Dendritic cell treated with granulocyte-macrophage colony-stimulating factor and Interleukin-4, amounts not matched to agents 40 ng/mL and 50 ng/mL, for 4 days (primary cell): ENCODE measurements at regions not wholly inside any gene's neighbourhood (a gene's known extent, or its start where the extent isn't known, plus 50 kb on each side); places are given as distances from the start of the nearest gene placed in this dataset.

Experiments
- H3K27ac Mint-ChIP-seq: one replicate; pipeline ENCODE4 v1.8.0; 2022; ENCODE audit warnings: mild to moderate bottlenecking, mixed read lengths
- H3K27me3 Mint-ChIP-seq: one replicate; pipeline ENCODE4 v1.8.0; 2022; ENCODE audit warnings: mild to moderate bottlenecking, mixed read lengths
- H3K36me3 Mint-ChIP-seq: one replicate; pipeline ENCODE4 v1.8.0; 2022; ENCODE audit warnings: low read depth, mixed read lengths
- H3K4me1 Mint-ChIP-seq: one replicate; pipeline ENCODE4 v1.8.0; 2022; ENCODE audit warnings: low read depth, mixed read lengths
- H3K4me3 Mint-ChIP-seq: one replicate; pipeline ENCODE4 v1.8.0; 2022; ENCODE audit warnings: mild to moderate bottlenecking, moderate library complexity, mixed read lengths
- H3K9me3 Mint-ChIP-seq: one replicate; pipeline ENCODE4 v1.8.0; 2022; ENCODE audit warnings: mixed read lengths
- intact Hi-C: fragments of 100-400 bp; cut with micrococcal nuclease; formaldehyde crosslinking; loops from one replicate; pipeline ENCODE4 v1.15.0; 2022

DNA sequence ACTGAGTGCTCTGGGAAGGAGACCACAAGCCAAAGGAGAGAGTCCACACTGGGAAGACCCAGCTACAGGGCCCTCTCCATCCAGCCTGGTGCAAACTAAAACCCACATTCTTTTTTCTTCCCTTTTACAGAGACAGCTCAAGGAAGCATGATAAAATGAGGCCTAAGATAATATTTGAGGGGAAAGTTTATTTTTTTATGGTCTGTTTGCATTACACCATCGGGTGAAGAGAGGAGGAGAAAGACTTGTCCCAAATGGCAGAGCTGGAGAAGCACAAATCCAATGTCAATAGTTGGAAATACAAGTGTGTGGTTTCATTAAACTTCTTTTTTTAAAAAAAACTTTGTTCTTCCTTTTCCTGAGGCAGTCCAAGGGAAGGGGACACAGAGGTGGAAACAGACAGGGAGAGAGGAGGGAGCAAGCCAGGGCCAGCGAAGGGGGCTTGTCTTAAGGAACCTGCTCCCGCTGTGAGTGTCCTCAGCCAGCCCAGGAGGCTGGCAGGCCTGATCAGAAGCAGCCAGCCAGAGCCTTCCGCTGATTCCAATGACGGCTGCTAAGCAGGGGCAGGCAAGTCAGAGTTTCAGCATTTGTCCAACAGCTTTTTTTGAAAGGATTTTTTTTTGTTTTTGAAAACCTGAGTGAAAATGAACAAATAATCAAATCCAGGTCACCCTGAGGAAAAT, 203.8 kb upstream of the SIX2 start:
- Mint-ChIP-seq H3K4me3 (no peak overlapping the region), H3K27ac (no peak overlapping the region), H3K4me1 (no peaks in the 10 kb centered on the region), H3K36me3 (no peaks in the 10 kb centered on the region), H3K9me3 (no peaks in the 10 kb centered on the region), H3K27me3 (peaks cover 8% of the 10 kb centered on the region)
- intact Hi-C loops: no loop called here

DNA sequence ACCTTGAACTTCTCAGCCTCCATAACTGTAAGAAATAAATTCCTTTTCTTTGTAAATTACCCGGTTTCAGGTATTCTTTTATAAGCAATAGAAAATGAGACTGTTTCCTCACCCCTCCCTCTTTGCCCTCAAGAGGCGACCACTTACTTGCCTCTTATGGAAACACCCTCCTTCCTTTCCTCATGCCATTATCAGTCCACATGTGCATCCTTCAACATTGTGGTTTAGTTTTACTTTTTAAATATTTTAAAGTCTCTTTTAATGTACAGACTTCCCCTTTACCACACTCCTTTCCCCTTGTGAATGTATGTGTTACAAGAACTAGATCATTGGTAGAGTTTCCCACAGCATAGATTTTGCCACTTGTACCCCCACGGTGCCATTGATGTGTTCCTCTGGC, 202.4 kb upstream of the SIX2 start:
- Mint-ChIP-seq H3K9me3 (no peaks in the 10 kb centered on the region), H3K36me3 (no peaks in the 10 kb centered on the region), H3K27me3 (peaks cover 5% of the 10 kb centered on the region), H3K27ac (no peak overlapping the region), H3K4me1 (peaks cover 4% of the 10 kb centered on the region), H3K4me3 (no peak overlapping the region)
- intact Hi-C loops: no loop called here

DNA sequence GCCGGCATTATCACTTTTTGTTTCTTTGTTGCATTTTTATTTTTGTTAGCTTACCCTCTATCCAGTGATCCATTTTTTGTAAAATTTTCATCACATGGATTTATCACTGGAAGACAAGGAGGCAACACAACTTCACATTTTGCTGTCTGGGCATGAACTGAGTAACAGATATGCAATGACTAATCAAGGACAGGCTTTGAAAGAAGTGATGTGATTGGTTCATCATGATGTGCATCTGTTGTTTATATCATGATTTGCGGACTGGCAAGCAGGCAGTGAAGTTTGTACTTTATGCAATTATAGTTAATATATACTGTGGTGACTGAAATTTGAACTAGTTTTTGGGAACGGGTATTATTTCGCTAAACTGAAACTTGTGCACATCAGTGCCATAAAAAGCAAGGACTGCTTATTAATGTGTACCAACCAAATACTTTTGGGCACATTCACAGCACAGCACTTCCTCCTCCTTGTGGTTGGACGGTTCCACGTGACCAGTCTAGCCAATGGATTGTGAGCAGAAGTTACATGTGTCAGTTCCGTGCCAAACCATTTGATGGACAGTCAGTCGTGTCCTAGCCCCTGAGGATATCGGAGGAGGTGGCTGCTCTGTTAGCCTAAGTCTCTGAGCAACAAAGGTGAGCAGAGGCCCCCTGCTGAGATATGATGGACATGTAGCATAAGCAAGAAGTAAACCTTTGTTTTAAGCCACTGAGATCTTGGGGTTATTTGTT, 201.4 kb upstream of the SIX2 start:
- H3K36me3 Mint-ChIP-seq: no peaks in the 10 kb centered on the region
- peaks cover 5% of the 10 kb centered on the region for H3K27me3 Mint-ChIP-seq
- no peak overlapping the region for H3K4me3 Mint-ChIP-seq
- H3K27ac Mint-ChIP-seq: no peak overlapping the region
- intact Hi-C loops: no loop called here
- no peaks in the 10 kb centered on the region for H3K9me3 Mint-ChIP-seq
- peaks cover 6% of the 10 kb centered on the region for H3K4me1 Mint-ChIP-seq

DNA sequence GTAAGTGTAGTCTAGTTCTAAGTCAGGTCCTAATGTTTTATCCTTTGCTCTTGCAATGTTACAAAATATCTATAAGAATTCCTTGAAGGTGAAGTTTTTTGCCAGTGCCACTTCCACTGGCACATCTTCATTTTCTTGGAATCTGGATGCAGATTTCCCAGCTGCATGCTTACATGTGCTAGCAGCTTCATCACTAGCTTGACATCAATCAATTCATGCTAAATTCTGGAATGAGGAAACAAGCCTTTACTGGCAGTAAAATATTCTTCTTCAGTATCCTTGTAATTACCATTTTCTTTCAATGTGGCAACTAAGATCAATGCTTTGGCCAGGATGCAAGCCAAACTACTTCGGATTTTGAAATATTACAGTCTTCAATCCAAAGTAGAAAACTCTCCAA, 200.6 kb upstream of the SIX2 start:
- Mint-ChIP-seq H3K4me3 (no peak overlapping the region), H3K27me3 (peaks cover 5% of the 10 kb centered on the region), H3K36me3 (no peaks in the 10 kb centered on the region), H3K27ac (no peak overlapping the region), H3K4me1 (peaks cover 6% of the 10 kb centered on the region), H3K9me3 (no peaks in the 10 kb centered on the region)
- intact Hi-C loops: no loop called here

DNA sequence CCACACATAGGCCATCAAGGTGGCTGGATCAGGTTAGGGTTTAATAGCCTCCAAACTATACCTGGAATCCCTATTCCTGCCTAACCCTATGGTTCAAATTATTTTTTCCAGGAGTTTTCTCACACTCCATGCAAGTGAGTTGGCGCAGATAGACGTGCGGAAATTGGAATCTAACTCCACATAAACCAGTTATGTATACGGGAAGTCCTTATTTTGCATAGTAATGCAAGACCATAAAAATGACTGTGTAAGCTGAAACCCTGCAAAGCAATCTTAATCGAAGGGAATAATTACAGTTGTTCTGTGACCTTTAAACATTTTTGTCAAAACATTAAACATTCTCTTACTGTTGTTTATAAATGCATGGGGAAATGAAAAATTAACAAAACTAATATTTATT, 200.1 kb upstream of the SIX2 start:
- H3K36me3 Mint-ChIP-seq: no peaks in the 10 kb centered on the region
- H3K27me3 Mint-ChIP-seq: peaks cover 2% of the 10 kb centered on the region
- H3K27ac Mint-ChIP-seq: no peak overlapping the region
- H3K4me3 Mint-ChIP-seq: no peak overlapping the region
- H3K9me3 Mint-ChIP-seq: no peaks in the 10 kb centered on the region
- intact Hi-C loops: no loop called here
- peaks cover 6% of the 10 kb centered on the region for H3K4me1 Mint-ChIP-seq

DNA sequence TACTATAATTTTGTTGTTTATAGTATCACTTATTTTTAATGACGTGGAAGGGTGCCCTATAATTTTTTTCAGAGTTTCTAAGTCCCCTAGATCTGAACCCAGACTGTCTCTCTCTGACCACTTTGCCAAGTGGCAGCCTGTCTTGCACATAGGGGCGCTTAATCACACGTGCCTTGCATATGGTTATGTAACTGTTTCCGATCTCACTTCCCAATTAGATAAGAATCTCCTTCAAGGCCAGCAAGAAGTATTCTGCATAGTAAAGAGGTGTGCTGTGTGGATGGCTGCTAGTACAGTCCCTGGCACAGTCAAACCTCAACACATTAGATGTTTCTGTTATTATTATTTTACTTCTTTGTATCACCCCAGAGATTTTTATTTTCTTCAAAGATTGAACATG, 197.8 kb upstream of the SIX2 start:
- Mint-ChIP-seq H3K27me3 (peaks cover 3% of the 10 kb centered on the region), H3K9me3 (peaks cover 12% of the 10 kb centered on the region)
- intact Hi-C loops: no loop called here

DNA sequence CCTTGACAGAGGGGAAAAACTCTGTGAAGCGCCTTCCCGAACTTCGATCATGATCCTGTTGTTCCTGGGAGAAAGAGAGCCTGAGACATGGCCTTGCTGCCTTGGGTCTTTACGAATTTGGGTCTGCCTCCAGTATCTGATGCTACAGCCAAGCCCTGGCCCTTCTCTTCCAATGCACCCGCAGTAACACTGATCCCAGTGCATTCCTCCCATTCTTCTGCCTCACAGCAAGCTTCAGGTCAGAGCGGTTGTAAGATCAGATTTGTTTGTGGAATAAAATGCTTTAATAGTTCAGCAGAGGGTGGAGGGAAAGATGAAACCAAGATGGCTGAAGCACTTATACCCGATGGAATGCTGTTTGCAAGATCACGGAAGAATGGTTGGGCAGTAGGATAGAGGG, 196.7 kb upstream of the SIX2 start:
- H3K9me3 Mint-ChIP-seq: peaks cover 23% of the 10 kb centered on the region
- H3K4me3 Mint-ChIP-seq: no peak overlapping the region
- peaks cover 4% of the 10 kb centered on the region for H3K27me3 Mint-ChIP-seq
- no peaks in the 10 kb centered on the region for H3K36me3 Mint-ChIP-seq
- intact Hi-C loops: no loop called here
- peaks cover 6% of the 10 kb centered on the region for H3K4me1 Mint-ChIP-seq
- H3K27ac Mint-ChIP-seq: no peak overlapping the region

More for the DNA sequence above, 197.8 kb upstream of the SIX2 start:
- peaks cover 6% of the 10 kb centered on the region for H3K4me1 Mint-ChIP-seq
- no peaks in the 10 kb centered on the region for H3K36me3 Mint-ChIP-seq
- H3K27ac Mint-ChIP-seq: no peak overlapping the region
- no peak overlapping the region for H3K4me3 Mint-ChIP-seq

DNA sequence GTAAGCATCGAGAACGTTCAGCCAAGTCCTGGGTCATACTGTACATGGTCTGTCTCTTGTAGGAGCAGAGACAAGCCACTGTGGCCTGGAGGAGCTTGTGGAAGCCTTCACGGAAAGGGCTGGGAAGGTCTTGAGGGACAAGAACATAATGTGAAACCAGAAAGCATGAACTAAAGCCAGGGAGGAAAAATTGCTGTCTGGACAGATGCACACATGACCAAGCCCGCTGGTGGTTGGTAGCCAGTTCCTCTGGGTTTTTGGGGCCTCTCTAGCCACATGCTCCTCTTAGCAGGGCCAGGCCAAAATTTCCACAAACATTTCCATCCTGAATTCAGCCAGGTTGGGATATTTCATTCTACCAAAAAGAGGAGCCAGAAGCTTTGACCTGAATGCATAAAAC, 196.2 kb upstream of the SIX2 start:
- Mint-ChIP-seq H3K27ac (no peak overlapping the region), H3K4me3 (no peak overlapping the region), H3K36me3 (no peaks in the 10 kb centered on the region), H3K27me3 (peaks cover 4% of the 10 kb centered on the region), H3K4me1 (peaks cover 6% of the 10 kb centered on the region), H3K9me3 (peaks cover 23% of the 10 kb centered on the region)
- intact Hi-C loops: no loop called here

DNA sequence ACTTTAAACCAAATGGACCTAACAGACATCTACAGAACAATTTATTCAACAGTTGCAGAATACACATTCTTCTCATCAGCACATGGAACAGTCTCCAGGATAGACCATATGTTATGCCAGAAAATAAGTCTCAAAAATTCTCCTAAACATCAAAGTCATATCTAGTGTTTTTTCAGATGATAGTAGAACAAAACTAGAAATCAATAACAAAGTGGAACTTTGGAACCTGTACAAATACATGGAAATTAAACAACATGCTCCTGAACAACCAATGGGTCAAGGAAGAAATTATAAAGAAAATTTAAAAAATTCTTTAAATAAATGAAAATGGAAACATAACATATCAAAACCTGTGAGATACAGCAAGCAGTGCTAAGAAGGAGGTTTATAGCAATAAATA, 194.1 kb upstream of the SIX2 start:
- H3K4me3 Mint-ChIP-seq: no peak overlapping the region
- peaks cover 23% of the 10 kb centered on the region for H3K9me3 Mint-ChIP-seq
- intact Hi-C loops: no loop called here
- no peaks in the 10 kb centered on the region for H3K36me3 Mint-ChIP-seq
- H3K27me3 Mint-ChIP-seq: peaks cover 4% of the 10 kb centered on the region
- H3K4me1 Mint-ChIP-seq: peaks cover 6% of the 10 kb centered on the region
- no peak overlapping the region for H3K27ac Mint-ChIP-seq

DNA sequence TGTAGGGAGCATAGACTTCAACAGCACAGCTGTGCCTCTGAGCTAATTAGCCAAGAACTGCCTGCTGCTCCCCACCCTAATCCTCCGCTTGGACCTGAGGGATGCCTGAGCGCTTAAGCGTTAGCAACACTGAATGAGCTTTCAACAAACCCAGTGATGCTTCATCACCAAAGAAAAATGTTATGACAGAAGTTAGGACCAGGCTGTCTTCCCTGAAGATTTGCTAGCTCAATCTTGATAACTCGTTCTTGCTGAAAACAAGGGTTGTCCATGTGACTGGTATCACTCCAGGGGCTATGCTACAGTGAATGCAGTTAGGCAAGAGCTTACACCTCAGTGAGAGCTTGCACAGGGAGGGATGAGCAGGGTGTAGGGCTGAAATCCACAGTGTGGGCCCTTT, 190.7 kb upstream of the SIX2 start:
- H3K4me3 Mint-ChIP-seq: no peak overlapping the region
- H3K27me3 Mint-ChIP-seq: peaks cover 11% of the 10 kb centered on the region
- intact Hi-C loops: no loop called here
- H3K36me3 Mint-ChIP-seq: no peaks in the 10 kb centered on the region
- peaks cover 23% of the 10 kb centered on the region for H3K9me3 Mint-ChIP-seq
- no peak overlapping the region for H3K27ac Mint-ChIP-seq
- H3K4me1 Mint-ChIP-seq: no peaks in the 10 kb centered on the region

DNA sequence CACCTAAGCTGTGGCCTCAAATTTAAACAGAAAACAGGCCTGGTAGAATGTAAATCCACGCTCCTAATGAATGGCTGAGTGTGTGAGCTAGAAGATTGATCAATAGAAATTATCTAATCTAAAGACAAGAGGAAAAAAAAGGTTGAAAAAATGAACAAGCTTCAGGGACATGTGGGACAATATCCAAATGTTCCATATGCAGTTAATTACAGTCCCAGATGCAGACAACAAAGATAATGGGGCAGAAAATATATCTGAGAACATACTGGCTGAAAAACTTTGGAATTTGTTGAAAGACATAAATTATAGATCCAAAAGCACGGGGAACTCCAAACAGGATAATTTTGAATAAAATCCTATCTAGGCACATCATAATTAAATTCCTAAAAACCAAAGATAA, 186.7 kb upstream of the SIX2 start:
- intact Hi-C loops: no loop called here
- no peaks in the 10 kb centered on the region for H3K36me3 Mint-ChIP-seq
- no peak overlapping the region for H3K4me3 Mint-ChIP-seq
- no peaks in the 10 kb centered on the region for H3K4me1 Mint-ChIP-seq
- H3K9me3 Mint-ChIP-seq: no peaks in the 10 kb centered on the region
- peaks cover 14% of the 10 kb centered on the region for H3K27me3 Mint-ChIP-seq
- H3K27ac Mint-ChIP-seq: no peak overlapping the region

DNA sequence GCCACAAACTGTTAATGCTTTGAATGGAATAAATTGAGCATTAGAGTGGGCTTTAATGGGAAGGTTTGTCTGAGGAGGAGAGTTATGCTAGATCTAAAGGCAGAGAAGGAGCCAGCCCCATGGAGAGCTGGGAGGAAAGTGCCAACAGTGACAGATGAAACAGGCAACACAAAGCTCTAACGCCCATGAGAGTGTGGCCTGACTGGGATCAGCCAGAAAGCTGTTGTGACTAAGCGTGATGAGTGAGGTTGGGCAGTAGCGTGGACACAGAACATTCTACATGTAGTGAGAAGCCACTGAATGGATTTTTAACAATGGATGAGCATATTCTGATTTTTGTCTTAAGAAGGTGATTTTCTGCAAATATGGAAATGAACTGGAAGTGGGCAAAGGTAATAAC, 185.3 kb upstream of the SIX2 start:
- Mint-ChIP-seq H3K4me1 (no peaks in the 10 kb centered on the region), H3K27ac (no peak overlapping the region), H3K9me3 (no peaks in the 10 kb centered on the region), H3K27me3 (peaks cover 14% of the 10 kb centered on the region), H3K36me3 (no peaks in the 10 kb centered on the region), H3K4me3 (no peak overlapping the region)
- intact Hi-C loops: no loop called here

DNA sequence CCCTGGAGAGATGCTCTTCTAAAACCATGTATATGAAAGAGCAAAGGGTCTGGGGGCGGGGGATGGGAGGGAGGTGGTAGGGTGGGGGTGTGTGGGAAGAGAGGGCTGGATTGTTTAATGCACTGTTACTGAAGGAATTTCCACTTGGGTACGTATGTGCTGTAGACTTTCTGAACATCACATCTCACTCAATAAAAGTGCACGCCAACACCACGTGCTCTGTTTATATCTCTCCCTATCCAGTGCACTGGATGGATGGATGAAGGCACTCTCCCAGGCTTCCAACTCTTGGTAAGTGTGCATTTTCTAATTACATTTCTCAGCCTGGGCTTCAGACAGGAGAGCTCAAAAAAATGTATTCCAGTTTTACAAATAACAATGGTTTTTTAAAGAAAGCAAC, 184.3 kb upstream of the SIX2 start:
- Mint-ChIP-seq H3K27ac (no peak overlapping the region), H3K4me3 (no peak overlapping the region), H3K4me1 (no peaks in the 10 kb centered on the region), H3K27me3 (peaks cover 19% of the 10 kb centered on the region), H3K36me3 (no peaks in the 10 kb centered on the region), H3K9me3 (no peaks in the 10 kb centered on the region)
- intact Hi-C loops: no loop called here

DNA sequence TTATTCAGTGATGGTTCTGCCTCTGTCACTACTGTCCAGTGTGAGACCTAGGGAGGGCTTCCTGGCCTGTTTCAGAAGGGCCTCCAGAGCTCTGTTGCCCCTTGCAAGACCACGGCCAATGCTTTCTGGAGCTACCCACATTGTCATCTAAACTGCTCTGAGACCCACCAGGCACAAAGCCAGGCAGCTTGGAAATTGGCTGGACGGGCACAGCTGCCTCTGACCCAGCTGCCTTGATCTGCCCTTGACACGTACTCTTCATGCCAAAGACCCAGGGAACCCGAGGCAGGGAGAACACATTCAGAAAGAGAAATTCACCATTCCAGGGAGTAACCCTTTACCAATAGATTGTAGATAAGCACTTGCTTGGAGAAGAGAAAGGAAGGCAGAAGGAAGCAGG, 183.7 kb upstream of the SIX2 start:
- H3K9me3 Mint-ChIP-seq: no peaks in the 10 kb centered on the region
- intact Hi-C loops: no loop called here
- H3K27ac Mint-ChIP-seq: no peak overlapping the region
- H3K36me3 Mint-ChIP-seq: no peaks in the 10 kb centered on the region
- peaks cover 24% of the 10 kb centered on the region for H3K27me3 Mint-ChIP-seq
- H3K4me1 Mint-ChIP-seq: no peaks in the 10 kb centered on the region
- no peak overlapping the region for H3K4me3 Mint-ChIP-seq

DNA sequence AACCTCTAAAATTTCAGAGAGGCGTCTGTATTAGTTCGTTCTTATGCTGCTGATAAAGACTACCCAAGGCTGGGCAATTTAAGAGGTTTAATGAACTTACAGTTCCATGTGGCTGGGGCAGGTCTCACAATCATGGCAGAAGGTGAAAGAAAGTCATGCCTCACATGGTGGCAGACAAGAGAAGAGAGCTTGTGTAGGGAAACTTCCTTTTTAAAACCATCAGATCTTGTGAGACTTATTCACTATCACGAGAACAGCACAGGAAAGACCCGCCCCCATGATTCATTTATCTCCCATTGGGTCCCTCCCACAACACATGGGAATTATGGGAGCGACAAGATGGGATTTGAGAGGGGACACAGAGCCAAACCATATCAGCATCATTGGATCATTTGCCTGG, 183.2 kb upstream of the SIX2 start:
- H3K9me3 Mint-ChIP-seq: no peaks in the 10 kb centered on the region
- H3K4me1 Mint-ChIP-seq: no peaks in the 10 kb centered on the region
- intact Hi-C loops: no loop called here
- H3K27ac Mint-ChIP-seq: no peak overlapping the region
- H3K27me3 Mint-ChIP-seq: peaks cover 29% of the 10 kb centered on the region
- no peak overlapping the region for H3K4me3 Mint-ChIP-seq
- no peaks in the 10 kb centered on the region for H3K36me3 Mint-ChIP-seq
